ENCODE measurements at regions not wholly inside any gene's neighbourhood (a gene's known extent, or its start where the extent isn't known, plus 50 kb on each side); places are given as distances from the start of the nearest gene placed in this dataset.

DNA sequence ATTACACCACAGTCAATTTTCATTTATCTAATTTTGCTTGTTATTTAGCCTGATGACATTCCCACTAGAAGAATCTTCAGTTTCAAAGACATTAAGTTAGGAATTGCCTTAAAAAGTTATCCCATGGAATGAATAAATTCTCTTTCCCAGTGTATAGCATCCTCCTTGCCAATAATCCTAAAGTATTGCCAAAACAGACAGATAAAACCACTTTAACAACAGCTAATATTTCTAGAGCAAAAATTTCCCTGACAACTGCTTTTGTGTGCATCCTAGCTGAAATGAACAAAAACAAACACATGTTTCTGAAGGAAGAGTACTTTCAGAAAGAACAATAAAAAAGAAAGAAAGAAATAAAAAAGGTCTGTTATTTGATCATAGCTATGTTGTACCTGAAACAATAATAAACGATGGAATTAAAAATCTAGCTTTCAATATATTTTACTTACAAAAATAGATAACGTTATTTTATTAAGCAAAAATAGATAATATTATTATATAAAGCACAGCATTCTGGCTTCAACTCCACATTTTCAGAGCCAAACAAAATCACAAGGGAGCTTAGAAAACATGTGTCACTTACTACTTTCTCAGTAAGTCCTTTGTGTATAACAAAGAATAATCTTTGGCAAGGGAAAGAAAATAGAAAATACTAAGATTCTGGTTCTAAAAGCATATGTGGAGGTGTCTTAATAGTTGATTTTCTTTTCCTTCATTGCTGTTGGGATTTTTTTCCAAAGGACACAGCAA is 939.0 kb upstream of the CRIM1 start:
- DNase-seq = no peak

DNA sequence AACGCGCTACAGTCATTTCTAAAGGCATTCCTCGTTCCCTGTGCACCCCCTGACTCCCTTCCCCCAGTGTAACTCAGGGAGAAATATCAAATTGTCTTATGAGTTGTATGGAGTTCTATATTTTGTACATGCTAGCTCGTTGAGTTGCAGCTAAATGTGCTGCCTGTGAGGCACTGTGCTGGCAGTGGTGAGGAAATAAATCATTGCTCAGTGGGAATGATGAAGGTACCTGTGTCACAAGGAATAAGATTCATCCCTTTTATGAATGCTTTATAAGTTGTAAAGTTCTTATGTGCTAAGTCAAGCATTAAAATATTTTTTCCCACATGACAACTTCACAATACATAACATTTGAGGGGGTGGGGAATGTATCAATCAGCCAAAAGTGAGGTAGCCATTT is 939.6 kb upstream of the CRIM1 start:
- DNase-seq = no peak

DNA sequence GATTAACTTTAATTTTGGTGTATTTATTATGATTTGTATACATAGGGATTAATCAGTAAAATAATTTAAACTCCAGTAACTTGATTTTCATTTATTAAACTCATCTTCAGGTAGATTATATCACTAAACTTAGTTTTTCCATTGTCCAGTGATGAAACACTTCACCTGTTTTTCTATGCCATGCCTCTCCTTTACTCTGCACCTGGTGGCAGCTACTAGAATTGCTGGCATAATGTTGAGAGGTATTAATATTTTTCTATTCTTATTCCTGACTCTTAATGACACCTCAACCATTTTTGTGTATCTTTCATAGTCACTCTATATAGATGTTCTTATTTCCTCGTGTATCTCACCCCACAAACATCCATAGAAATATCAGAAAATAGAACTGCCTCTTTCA is 940.3 kb upstream of the CRIM1 start:
- no peak for DNase-seq

DNA sequence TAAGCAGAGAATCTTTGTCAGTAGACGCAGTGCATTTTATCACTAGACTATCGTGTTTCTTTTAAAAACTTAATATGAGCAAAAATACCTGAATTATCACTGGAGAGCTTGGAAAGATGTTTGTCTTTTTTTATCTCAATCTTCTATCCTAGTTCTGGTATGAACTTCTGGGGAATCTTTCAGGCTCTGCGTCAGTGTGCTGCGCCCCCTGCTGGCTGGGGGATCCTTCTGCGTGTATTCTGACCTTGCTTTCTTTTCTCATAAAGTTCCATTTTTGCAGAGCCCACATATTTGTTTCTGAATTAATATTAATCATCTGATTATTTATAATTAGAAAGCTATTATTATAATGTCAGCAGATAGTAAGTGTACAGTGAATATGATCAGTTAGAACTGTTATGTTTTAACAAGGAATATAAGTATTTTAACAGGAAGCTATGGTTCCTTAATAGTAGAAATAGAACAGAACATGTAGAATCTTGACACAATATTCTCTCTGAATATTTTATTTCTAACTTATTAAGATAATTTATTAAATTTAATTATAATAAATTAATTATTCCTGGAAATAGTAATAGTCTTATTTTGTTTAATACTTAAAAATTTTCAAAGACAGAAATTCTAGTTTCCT is 945.0 kb upstream of the CRIM1 start:
- DNase-seq = peak; percentile 4 to 5

DNA sequence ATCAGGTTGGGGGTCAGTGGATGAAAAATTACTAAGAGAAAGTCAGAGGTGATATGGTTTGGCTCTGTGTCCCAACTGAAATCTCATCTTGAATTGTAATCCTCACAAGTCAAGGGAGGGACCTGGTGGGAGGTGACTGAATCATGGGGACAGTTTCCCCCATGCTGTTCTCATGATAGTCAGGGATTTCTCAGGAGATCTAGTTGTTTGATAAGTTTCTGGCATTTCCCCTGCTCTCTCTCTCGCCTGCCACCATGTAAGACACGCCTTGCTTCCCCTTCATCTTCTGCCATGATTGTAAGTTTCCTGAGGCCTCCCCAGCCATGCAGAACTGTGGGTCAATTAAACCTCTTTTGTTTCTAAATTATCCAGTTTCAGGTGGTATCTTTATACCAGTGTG is 945.8 kb upstream of the CRIM1 start:
- DNase-seq = no peak

DNA sequence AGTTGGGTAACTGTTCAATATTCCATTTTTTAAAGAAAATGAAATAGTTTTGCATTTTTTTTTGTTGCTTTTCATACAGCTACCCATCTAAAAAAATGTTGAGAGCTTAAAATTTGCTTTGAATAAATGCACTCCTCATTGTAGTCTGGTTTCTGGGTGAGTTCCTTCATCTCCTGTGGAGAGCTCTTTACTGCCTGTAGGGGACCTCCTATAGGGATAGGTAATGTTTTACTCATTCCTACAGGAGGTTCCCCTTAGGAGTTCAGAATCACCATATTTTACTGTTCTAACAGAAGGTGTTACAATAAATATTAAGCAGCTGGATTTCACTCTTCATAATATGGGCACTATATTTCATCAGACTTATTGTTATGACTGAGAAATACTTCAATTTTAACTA is 947.3 kb upstream of the CRIM1 start:
- no peak for DNase-seq

DNA sequence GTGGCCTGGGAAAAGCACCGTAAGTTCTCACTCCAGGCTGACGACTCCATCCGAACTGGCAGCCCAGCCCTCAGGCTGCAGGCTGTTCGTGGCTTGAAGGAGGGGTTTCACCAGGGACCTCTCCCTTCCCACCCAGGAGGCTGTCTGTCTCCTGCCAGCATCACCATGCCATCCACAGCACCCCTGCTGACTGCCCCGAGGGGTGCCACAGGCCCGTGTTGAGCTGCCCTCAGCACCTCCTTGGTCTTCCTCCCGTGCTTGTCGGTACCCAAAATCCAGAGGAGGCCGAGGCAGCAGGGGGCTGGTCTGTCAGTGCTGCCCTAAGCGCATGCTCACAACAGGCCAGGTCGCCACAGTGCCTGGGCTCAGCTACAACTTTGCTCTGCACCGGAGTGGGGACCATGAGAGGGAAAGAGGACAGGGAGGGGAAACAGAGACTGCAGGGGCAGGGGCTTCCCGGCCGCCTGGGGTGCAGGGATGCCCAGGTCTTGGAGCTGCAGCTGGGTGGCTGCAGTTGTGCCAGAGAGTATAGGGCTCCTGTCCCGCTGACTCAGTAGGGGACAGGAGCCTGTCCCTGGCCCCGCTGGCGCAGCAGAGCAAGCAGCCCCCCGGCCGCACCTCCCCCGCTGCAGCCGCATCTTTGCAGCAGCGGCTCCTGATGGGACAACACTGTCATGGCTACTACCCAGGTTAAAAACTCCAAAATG is 963.7 kb upstream of the CRIM1 start:
- DNase-seq = no peak

DNA sequence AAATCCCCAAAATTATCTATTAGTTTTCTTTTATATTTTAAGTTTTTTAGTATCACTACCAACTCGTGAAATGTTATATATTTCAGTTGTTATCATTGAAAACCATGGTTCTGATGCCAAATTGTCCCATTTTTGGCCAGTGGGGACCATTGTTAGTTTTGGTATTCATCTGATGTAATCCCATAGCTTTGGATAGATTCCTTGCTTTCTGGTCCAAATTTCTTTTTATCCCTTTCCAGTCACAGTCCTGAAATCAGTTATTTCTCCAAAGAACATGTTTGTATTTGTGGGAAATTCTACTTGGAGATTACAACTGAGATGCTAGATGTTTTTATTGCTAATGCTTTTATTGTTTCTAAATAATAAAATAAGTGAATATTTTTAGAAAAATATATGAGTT is 976.8 kb upstream of the CRIM1 start:
- DNase-seq = no peak

DNA sequence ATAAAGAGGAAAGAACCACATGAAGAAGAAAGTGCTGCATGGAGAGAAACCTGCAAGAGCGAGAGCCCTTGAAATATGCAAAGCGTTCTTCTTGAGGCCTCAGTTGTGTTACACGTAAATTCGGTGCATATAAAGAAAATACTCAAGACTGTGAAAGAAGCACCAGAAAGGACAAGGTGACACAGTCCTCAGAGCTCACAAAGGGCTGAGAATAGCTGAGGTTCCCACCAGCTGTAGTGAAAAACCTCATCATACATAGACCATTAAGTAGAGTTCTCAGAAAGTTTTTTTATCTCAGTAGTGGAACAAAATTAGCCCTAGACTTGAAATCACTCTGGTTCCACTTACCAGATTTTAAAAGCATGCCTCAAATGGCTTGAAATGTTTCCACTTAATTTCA is 980.7 kb upstream of the CRIM1 start:
- DNase-seq = no peak

DNA sequence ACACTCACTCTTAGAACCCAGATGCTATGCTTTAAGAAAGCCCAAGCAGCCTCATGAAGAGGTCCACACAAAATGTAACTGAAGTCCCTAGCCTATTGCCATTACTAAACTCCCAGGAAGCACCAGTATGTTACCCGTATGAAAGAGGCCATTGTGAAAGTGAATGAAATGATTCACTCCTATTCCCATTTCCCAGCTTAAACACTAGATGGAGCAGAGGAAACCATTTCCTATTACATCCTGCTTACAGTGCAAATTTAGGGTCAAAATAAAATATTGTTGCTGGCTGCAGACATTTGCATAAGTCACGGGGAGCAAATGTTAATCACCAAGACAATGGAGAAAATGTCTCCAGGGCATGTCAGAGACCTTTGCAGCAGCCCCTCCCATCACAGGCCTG is 989.7 kb upstream of the CRIM1 start:
- no peak for DNase-seq

DNA sequence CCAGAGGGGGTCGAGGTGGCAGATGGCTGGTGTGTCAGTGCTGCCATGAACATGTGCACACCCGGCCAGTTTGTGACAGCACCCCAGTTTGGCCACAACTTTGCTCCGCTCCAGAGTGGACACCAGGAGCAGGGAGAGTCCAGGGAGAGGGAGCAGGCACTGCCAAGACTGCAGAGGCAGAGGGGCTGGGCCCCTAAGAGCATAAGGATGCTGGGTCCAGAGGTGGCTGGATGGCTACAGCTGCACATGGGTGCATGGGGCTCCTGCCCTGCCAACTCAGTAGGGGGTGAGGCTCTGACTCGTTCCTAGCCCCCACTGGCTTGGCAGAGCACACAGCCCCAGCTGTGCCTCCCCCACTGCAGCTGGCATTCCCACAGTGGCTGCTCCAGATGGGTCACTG is 999.2 kb upstream of the CRIM1 start:
- no peak for DNase-seq

DNA sequence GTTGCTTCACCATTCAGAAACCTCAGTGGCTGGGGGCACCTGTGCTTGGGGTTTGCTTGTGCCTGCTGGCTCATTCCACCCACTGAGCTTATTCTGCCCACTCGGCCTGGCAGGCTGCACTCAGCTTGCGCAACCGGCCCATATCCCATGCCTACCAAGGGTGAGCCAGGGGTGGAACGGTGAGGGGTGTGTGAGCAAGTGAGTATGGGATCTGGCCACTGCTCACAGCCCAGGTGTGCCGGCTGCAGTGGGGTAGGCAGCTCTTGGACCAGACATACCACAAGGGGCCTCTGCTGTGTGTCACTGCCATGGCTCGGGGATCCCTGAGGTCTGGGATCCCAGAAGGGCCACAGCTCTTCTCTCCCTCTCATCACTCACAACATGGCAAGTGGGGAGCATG is 1000.5 kb upstream of the CRIM1 start:
- DNase-seq = no peak

DNA sequence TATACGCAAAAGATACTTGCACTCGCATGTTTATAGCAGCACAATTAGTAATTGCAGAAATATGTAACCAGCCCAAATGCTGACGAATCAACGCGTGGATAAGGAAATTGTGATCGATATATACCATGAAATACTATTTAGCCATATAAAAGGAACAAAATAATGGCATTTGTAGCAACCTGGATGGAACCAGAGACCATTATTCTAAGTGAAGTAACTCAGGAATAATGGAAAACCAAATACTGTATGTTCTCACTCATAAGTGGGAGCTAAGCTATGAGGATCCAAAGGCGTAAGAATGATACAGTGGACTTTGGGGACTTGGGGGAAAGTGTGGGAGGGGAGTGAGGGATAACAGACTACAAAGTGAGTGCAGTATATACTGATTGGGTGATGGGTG is 1008.0 kb upstream of the CRIM1 start:
- DNase-seq = no peak

DNA sequence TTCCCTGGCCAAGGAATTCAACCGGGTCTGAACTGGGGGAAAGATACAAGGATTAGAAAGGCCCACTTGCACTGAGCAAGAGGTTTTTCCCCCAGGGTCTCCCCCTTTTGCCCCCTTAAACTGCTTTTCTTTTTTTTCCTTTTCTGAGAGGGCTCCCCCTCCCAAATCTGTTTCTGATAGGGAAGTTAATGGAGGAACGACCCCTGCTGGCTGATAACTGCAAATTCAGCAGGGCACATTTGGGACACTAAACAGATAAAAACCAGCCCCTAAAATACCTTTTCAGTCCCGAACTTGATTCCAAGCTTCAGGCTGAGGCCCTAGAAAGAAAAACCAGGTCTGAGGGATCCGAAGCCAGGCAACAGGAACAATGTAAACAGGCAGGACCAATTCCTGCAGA is 1012.4 kb upstream of the CRIM1 start:
- no peak for DNase-seq

DNA sequence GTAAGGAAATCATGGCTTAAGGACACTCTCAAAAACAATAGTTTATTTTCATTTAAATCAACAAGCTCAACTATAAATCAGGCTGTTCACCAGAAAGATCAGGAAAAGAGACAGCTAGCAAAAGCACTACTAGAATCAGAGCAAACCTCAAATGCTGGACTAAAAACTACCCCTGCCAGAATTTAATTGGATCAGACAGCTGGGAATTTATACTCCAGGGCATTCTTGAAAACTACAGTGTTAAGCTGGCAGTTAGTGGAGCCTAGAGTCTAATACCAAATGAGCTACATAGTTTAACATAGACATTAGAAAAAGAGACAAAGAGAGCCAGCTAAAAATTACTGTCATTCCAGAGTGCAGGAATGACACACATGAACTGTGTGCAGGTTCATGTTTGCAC is 1016.4 kb upstream of the CRIM1 start:
- no peak for DNase-seq

DNA sequence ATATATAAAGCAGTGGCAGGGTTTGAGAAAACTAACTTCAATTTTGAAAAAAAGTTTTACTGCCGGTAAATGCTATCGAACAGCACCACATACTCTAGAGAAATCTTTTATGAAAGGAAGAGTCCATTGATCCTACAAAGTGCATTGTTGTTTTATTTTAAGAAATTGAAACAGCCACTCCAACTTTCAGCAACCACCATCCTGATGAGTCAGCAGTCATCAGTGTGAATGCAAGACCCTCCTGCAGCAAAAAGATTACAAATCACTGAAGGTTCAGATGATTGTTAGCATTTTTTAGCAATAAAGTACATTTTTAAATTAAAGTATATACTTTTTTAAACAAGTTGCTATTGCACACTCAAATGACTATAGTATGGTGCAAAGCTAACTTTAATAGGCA is 1017.7 kb upstream of the CRIM1 start:
- DNase-seq = no peak

DNA sequence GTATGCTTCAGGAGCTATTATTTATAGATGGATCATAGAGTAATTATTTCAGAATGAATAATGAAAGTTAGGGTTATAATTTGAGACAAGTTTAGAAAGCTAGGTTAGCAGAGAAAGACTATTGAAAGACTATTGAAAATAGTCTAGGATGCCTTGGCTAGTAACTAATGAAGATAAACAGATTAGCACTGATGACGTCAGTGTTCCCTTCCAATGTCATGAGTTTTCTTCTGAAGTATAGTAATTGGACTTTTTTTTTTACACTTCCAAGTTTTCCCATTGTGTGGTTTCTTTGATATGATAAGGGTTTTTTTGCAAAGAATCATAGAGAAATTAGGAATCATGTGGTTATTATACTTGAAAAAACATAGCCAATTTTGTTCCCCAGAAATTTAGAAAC is 1041.5 kb upstream of the CRIM1 start:
- no peak for DNase-seq

DNA sequence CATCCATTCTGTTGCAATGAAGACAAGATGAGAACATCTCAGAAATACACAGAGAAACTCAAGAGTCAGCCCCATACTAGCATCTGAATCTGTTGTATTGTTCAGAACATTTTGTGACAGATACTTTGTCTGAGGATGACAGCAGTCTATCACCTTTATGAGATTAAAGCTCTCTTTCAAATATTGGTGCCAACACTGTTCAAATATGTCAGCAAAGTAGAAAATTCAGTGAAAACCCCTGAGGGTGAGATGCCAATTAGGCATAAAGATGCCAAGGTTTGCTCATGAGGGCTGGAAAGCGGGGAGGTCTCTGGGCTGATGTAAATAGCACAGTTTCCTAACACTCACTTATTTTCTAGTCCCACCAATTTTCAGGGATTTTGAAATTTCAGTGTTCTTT is 1054.2 kb upstream of the CRIM1 start:
- DNase-seq = no peak

DNA sequence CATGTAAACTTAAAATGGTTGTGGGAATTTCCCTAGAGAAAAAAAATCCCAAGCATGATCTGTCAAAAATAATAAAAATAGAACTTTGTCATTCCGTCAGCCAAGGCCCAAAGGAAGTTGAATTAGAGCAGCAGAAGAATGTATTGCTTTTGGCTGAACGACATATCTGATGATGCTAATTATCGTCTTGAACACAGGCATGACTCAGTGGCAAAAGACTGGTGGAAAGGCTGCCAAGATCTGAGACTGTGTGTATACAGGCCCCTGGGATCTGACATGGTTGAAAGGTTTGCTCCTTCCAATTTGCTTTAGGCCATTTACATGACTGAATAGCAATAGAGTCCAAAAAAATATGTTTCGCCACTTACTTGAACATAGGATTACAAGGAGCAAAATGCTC is 1057.1 kb upstream of the CRIM1 start:
- no peak for DNase-seq

DNA sequence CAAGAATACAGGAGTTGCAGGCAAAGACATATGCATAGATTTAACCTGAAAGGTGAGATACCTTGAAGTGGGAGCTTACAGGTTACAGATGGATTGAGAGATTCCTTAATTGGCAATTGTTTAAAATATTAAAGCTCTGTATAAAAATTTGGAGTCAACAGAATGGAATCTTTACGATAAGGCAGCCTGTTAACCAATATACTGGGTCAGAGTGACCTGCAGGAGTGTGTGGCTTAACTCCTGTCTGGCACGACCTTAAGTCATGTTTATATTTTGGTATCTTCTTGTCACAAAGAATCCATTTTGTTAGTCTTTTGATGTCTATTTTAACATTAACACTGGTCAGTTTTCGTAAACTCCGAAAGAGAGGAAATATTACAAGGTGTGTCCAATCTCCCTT is 1058.2 kb upstream of the CRIM1 start:
- no peak for DNase-seq

DNA sequence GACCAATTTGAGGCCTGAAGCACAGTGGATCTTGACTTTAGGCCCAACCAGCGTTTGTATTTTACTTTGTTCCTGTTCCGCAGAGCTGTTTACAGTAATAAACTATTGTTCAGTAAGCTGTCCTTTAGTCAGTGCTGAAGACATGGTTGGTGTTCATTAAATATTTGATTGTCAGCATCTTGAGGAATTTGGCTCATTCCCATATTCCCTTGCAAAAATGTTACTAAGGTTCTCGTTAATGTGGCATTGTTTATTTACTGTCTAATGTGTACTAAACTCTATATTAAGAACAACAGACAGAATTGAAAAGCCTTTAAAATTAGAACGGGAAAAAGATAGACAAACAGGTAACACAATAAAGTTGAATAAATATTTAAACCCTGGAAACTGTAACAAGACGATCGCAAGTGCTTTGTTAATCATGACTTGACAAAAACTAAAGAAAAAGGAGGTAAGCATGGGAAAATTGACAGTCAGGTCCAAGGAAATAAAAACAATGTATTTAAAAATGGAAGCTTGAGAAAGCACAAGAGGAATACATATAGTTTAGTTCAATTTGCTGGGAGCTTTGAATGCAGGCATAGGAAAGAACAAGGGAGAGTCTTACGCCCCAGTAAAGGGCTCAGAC is 1060.8 kb upstream of the CRIM1 start:
- DNase-seq = no peak

DNA sequence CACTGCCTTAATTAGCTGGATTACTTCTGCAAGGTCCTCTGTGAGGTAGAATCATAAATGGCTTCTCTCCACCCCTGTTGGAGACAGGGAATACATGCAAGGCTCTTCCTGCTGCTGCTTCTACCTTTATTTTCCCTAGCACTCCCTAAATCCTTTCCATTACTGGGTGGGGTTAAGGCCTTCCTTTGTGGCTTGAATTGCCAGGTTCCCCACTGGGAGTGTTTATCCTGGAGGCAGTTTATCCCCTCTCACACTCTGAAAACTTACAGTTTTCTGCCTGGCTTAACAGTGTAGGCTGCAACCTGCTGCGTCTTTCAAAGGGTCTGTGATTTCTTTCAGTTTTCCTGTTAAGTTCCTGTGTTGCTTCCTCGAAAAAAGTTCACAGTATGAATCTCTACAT is 1062.3 kb upstream of the CRIM1 start:
- no peak for DNase-seq

DNA sequence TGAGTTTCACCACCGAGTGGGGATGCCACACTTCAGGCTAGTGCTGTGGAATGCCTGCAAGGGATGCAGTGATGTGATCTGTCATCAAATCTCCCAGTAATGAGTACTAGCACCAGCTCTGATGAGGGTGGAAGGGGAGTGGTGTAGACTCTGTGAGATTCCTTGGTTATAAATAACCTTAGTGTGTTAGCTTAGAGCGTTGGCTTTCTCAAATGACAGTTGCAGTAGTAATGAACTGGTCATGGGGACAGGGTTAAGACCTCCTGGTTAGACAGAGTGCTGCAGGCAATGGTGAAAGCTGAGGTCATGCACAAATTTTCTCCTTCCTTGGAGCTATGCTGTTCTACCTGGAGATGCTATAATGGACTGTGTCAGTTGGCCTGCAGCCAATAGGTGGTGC is 1063.4 kb upstream of the CRIM1 start:
- DNase-seq = no peak

DNA sequence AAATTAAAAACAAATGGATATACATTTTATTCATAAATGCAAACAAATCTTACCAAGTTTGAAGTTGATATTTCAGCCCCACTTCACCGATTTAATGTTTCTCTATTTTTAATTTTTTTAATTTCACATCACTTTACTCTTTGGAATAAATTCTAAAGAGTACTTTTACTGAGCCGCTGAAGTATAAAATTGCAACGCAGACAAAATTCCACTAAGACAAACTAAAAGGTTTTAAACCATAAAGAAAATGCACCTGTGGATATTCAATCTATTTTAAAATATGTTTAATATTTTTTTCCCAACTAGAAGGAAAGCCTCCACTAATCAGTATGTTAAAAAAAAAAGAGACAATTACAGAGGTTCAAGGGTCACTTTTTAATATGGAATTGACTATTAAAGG is 1073.9 kb upstream of the CRIM1 start:
- no peak for DNase-seq

All from NCI-H2081 (cell line).